Naive thymus-derived CD4-positive, alpha-beta T cell (primary cell): ENCODE measurements at regions not wholly inside any gene's neighbourhood (a gene's known extent, or its start where the extent isn't known, plus 50 kb on each side); places are given as distances from the start of the nearest gene placed in this dataset.
A peak's percentile ranks its signal among the peaks of the same experiment; 100 is the strongest.

Experiments
- ATAC-seq: fragments of 150-1000 bp; cut with Tn5 transposase; 2 replicates; pipeline ENCODE4 v1.10.0; 2021; ENCODE audit warnings: mild to moderate bottlenecking, moderate library complexity
- CTCF ChIA-PET: fragments of 350-600 bp; sonication (Branson Sonifier 250); formaldehyde crosslinking; loops from one replicate; lab custom pipeline; 2021; ENCODE audit warnings: antibody characterized with exemption; lab: Charles Lee
- POLR2A ChIA-PET: fragments of 350-600 bp; sonication (Branson Sonifier 250); formaldehyde crosslinking; loops from one replicate; lab custom pipeline; 2021; ENCODE audit warnings: antibody characterized with exemption, inconsistent platforms; lab: Charles Lee
- DNase-seq, 9 donors: peaks; one replicate each; pipeline versions ENCODE4 v3.0.0 to v3.0.0-alpha.2; 2020 to 2022; ENCODE audit warnings: mixed read lengths in 1 of 9
- H3K27ac ChIP-seq: one replicate; pipeline ENCODE4 v1.7.0; 2013; ENCODE audit warnings: mild to moderate bottlenecking, low read depth, low read length, moderate library complexity
- H3K27me3 ChIP-seq, 2 donors: one replicate each; pipeline ENCODE4 v1.7.0; 2013; ENCODE audit warnings: low read length in 2 of 2, mild to moderate bottlenecking in 2 of 2, moderate library complexity in 2 of 2; ENCODE audit not compliant: control insufficient read depth in 2 of 2, insufficient read depth in 2 of 2
- H3K36me3 ChIP-seq, 3 experiments: 1 replicate in 2 of 3; 2 replicates in 1 of 3; pipeline ENCODE4 v1.7.0; 2013; ENCODE audit warnings: low read length in 3 of 3, mild to moderate bottlenecking in 3 of 3, moderate library complexity in 1 of 3; ENCODE audit not compliant: insufficient read depth in 3 of 3, control insufficient read depth in 2 of 3
- H3K4me1 ChIP-seq, 2 donors: one replicate each; pipeline ENCODE4 v1.7.0; 2013; ENCODE audit warnings: low read length in 2 of 2, mild to moderate bottlenecking in 2 of 2, moderate library complexity in 1 of 2; ENCODE audit not compliant: control insufficient read depth in 2 of 2, insufficient read depth in 2 of 2
- H3K4me3 ChIP-seq: 2 replicates; pipeline ENCODE4 v1.7.0; 2013; ENCODE audit warnings: mild to moderate bottlenecking, low read length
- H3K9me3 ChIP-seq, 3 experiments: 1 replicate in 2 of 3; 2 replicates in 1 of 3; pipeline ENCODE4 v1.7.0; 2013; ENCODE audit warnings: low read length in 3 of 3; ENCODE audit not compliant: control insufficient read depth in 2 of 3
- H3K27ac Mint-ChIP-seq, 9 donors: one replicate each; pipeline ENCODE4 v1.8.0; 2020 to 2022; ENCODE audit warnings: mixed read lengths in 9 of 9, mild to moderate bottlenecking in 8 of 9, moderate library complexity in 5 of 9, inconsistent platforms in 2 of 9
- H3K27me3 Mint-ChIP-seq, 5 donors: one replicate each; pipeline ENCODE4 v1.8.0; 2021 to 2022; ENCODE audit warnings: mixed read lengths in 5 of 5, mild to moderate bottlenecking in 1 of 5
- H3K36me3 Mint-ChIP-seq, 5 donors: one replicate each; pipeline ENCODE4 v1.8.0; 2020 to 2022; ENCODE audit warnings: mixed read lengths in 5 of 5, mild to moderate bottlenecking in 3 of 5, inconsistent platforms in 1 of 5
- H3K4me1 Mint-ChIP-seq, 7 donors: one replicate each; pipeline ENCODE4 v1.8.0; 2020 to 2022; ENCODE audit warnings: mixed read lengths in 7 of 7, mild to moderate bottlenecking in 3 of 7, inconsistent platforms in 1 of 7
- H3K4me3 Mint-ChIP-seq, 10 donors: one replicate each; pipeline ENCODE4 v1.8.0; 2020 to 2022; ENCODE audit warnings: mild to moderate bottlenecking in 10 of 10, mixed read lengths in 10 of 10, moderate library complexity in 6 of 10, inconsistent platforms in 2 of 10
- H3K9me3 Mint-ChIP-seq, 11 donors: one replicate each; pipeline ENCODE4 v1.8.0; 2020 to 2022; ENCODE audit warnings: mixed read lengths in 11 of 11, mild to moderate bottlenecking in 4 of 11, inconsistent platforms in 1 of 11, moderate library complexity in 1 of 11
- intact Hi-C, 2 donors: fragments of 100-400 bp; cut with micrococcal nuclease; formaldehyde crosslinking; loops; one replicate each; pipeline ENCODE4 v1.15.1; 2023

- H3K27ac ChIP-seq, result no peak overlapping the region
- H3K36me3 ChIP-seq, result no peaks in the 10 kb centered on the region
- DNase-seq (peak in 1 of 9 donors; percentile 4), ATAC-seq (peak; percentile 29)
- Mint-ChIP-seq H3K27ac (peak overlapping the region in 5 of 9 donors; percentile 15 to 70 (median 32)), H3K36me3 (no peaks in the 10 kb centered on the region), H3K4me1 (peaks cover 13 to 45% (median 27%) of the 10 kb centered on the region in 7 donors), H3K4me3 (peak overlapping the region in 5 of 10 donors; percentile 7 to 67 (median 23)), H3K27me3 (peaks cover 26 to 41% (median 34%) of the 10 kb centered on the region in 5 donors), H3K9me3 (peaks cover 0 to 2% (median 0%) of the 10 kb centered on the region in 11 donors)
- CTCF ChIA-PET, result interaction anchor here (1.1 kb wide), 1 partner anchor 11 kb away, joined by 3 read pairs; no protein-coding TSS in a partner anchor
- H3K4me1 ChIP-seq, result peaks cover 6 to 10% of the 10 kb centered on the region in 2 donors
- intact Hi-C loops, result loop anchor here in 1 of 2 donors (2.0 kb wide), 1 partner anchor 139 kb away; no protein-coding TSS in a partner anchor
- H3K9me3 ChIP-seq, result no peaks in the 10 kb centered on the region
- H3K27me3 ChIP-seq, result no peaks in the 10 kb centered on the region
- H3K4me3 ChIP-seq, result no peak overlapping the region
- POLR2A ChIA-PET, result no interaction called here
These were observed 467.1 kb downstream of the SOX9 start for GRCh38 chr17:72587773-72588511.

DNA sequence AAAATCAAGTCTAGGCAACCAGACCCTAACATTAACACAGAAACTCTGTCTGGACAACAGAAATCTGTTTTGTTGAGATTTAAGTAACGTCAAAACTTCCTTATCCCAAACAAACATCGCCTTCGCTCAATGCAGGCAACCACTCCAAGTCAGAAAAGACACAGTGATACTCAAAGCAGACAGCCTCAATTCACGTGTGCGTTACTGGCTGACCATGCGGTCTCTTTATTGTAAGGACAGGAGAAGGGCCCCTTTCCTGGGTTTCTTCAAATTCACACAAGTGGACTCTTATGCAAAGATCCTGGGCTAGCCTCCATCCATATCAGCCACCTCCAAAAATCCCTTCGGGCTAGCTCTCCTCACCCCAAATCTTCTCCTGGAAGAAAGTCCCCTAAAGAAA, 467.7 kb downstream of the SOX9 start:
- CTCF ChIA-PET, result interaction anchor here (1.1 kb wide), 1 partner anchor 12 kb away, joined by 3 read pairs; no protein-coding TSS in a partner anchor
- peaks cover 0 to 2% (median 0%) of the 10 kb centered on the region in 11 donors for H3K9me3 Mint-ChIP-seq
- Histone ChIP-seq H3K9me3 (no peaks in the 10 kb centered on the region), H3K36me3 (no peaks in the 10 kb centered on the region), H3K4me1 (peaks cover 6 to 10% of the 10 kb centered on the region in 2 donors), H3K27ac (no peak overlapping the region), H3K4me3 (no peak overlapping the region), H3K27me3 (no peaks in the 10 kb centered on the region)
- ATAC-seq (no peak), DNase-seq (no peak)
- H3K27ac Mint-ChIP-seq, result peak overlapping the region in 1 of 9 donors; percentile 15
- intact Hi-C loops, result loop anchor here in 1 of 2 donors (2.0 kb wide), 1 partner anchor 138 kb away; no protein-coding TSS in a partner anchor
- POLR2A ChIA-PET, result no interaction called here
- peaks cover 32 to 45% (median 39%) of the 10 kb centered on the region in 5 donors for H3K27me3 Mint-ChIP-seq
- peak overlapping the region in 1 of 10 donors; percentile 67 for H3K4me3 Mint-ChIP-seq
- no peaks in the 10 kb centered on the region for H3K36me3 Mint-ChIP-seq
- peaks cover 13 to 45% (median 27%) of the 10 kb centered on the region in 7 donors for H3K4me1 Mint-ChIP-seq

DNA sequence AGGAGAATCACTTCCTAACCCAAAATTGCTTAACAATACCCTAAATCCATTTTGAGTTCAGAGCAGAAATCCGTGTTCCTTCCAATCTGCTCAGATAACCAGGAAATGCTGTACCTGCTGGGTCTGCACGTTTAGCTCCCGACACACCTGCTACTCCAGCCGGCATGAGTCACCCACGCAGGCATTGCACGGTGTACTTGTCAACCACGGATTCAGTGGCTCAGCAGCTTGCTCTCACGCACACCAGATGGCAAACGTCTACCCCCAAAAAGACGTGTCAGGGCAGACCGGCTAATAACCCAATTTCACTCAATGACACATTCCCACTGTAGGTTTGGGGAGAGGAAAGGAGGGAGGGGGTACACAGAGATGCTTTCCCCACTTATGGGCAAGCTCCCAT, 468.1 kb downstream of the SOX9 start:
- H3K4me3 Mint-ChIP-seq, result peak overlapping the region in 1 of 10 donors; percentile 30
- no peak overlapping the region for H3K27ac ChIP-seq
- peaks cover 6 to 10% of the 10 kb centered on the region in 2 donors for H3K4me1 ChIP-seq
- DNase-seq (no peak), ATAC-seq (no peak)
- peaks cover 13 to 45% (median 27%) of the 10 kb centered on the region in 7 donors for H3K4me1 Mint-ChIP-seq
- no peaks in the 10 kb centered on the region for H3K9me3 ChIP-seq
- H3K27ac Mint-ChIP-seq, result peak overlapping the region in 1 of 9 donors; percentile 29
- intact Hi-C loops, result loop anchor here in 1 of 2 donors (2.0 kb wide), 1 partner anchor 138 kb away; no protein-coding TSS in a partner anchor
- peaks cover 0 to 2% (median 0%) of the 10 kb centered on the region in 11 donors for H3K9me3 Mint-ChIP-seq
- H3K36me3 ChIP-seq, result no peaks in the 10 kb centered on the region
- ChIA-PET POLR2A (no interaction called here), CTCF (interaction anchor here (1.1 kb wide), 1 partner anchor 12 kb away, joined by 3 read pairs; no protein-coding TSS in a partner anchor)
- no peak overlapping the region for H3K4me3 ChIP-seq
- no peaks in the 10 kb centered on the region for H3K27me3 ChIP-seq
- H3K27me3 Mint-ChIP-seq, result peaks cover 34 to 47% (median 41%) of the 10 kb centered on the region in 5 donors
- no peaks in the 10 kb centered on the region for H3K36me3 Mint-ChIP-seq

GRCh38 chr17:72590382-72590781, 469.6 kb downstream of the SOX9 start:
- Histone ChIP-seq H3K27me3 (no peaks in the 10 kb centered on the region), H3K4me3 (no peak overlapping the region), H3K4me1 (peaks cover 6 to 10% of the 10 kb centered on the region in 2 donors), H3K27ac (no peak overlapping the region), H3K36me3 (no peaks in the 10 kb centered on the region), H3K9me3 (no peaks in the 10 kb centered on the region)
- peaks cover 0 to 2% (median 0%) of the 10 kb centered on the region in 11 donors for H3K9me3 Mint-ChIP-seq
- peaks cover 13 to 45% (median 27%) of the 10 kb centered on the region in 7 donors for H3K4me1 Mint-ChIP-seq
- CTCF ChIA-PET, result no interaction called here
- peak overlapping the region in 9 of 10 donors; percentile 7 to 87 (median 43) for H3K4me3 Mint-ChIP-seq
- DNase-seq (no peak), ATAC-seq (no peak)
- peak overlapping the region in 1 of 9 donors; percentile 46 for H3K27ac Mint-ChIP-seq
- POLR2A ChIA-PET, result no interaction called here
- H3K36me3 Mint-ChIP-seq, result no peaks in the 10 kb centered on the region
- intact Hi-C loops, result no loop called here
- peaks cover 38 to 54% (median 51%) of the 10 kb centered on the region in 5 donors for H3K27me3 Mint-ChIP-seq

DNA sequence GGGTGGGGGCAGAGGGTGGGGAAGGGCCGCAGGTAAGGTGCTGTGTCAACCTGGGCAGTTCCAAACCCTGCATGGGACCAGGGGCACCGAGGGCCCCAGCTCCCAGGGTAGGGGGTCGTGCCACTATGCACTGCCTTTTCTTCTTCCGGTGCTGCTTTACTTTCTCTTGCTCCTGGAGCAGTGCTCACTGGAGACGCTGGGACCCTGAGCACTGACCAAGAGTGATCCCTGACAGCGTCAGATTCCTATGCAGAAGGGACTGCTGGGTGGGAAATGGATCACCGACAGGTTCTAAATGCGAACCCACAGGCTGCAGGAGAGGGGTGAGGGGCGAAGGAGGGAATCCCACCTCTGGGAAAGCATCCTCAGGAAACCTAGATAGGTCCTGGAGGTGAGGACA, 470.1 kb downstream of the SOX9 start:
- H3K9me3 Mint-ChIP-seq, result peaks cover 0 to 2% (median 0%) of the 10 kb centered on the region in 11 donors
- Histone ChIP-seq H3K9me3 (no peaks in the 10 kb centered on the region), H3K27ac (no peak overlapping the region), H3K27me3 (no peaks in the 10 kb centered on the region), H3K4me3 (no peak overlapping the region), H3K4me1 (peaks cover 6 to 10% of the 10 kb centered on the region in 2 donors), H3K36me3 (no peaks in the 10 kb centered on the region)
- no peaks in the 10 kb centered on the region for H3K36me3 Mint-ChIP-seq
- H3K27me3 Mint-ChIP-seq, result peaks cover 38 to 58% (median 47%) of the 10 kb centered on the region in 5 donors
- ChIA-PET POLR2A (no interaction called here), CTCF (no interaction called here)
- H3K4me1 Mint-ChIP-seq, result peaks cover 13 to 42% (median 27%) of the 10 kb centered on the region in 7 donors
- no peak for ATAC-seq
- DNase-seq, result no peak
- H3K4me3 Mint-ChIP-seq, result peak overlapping the region; percentile 52 to 97 (median 80)
- intact Hi-C loops, result no loop called here
- H3K27ac Mint-ChIP-seq, result no peak overlapping the region

DNA sequence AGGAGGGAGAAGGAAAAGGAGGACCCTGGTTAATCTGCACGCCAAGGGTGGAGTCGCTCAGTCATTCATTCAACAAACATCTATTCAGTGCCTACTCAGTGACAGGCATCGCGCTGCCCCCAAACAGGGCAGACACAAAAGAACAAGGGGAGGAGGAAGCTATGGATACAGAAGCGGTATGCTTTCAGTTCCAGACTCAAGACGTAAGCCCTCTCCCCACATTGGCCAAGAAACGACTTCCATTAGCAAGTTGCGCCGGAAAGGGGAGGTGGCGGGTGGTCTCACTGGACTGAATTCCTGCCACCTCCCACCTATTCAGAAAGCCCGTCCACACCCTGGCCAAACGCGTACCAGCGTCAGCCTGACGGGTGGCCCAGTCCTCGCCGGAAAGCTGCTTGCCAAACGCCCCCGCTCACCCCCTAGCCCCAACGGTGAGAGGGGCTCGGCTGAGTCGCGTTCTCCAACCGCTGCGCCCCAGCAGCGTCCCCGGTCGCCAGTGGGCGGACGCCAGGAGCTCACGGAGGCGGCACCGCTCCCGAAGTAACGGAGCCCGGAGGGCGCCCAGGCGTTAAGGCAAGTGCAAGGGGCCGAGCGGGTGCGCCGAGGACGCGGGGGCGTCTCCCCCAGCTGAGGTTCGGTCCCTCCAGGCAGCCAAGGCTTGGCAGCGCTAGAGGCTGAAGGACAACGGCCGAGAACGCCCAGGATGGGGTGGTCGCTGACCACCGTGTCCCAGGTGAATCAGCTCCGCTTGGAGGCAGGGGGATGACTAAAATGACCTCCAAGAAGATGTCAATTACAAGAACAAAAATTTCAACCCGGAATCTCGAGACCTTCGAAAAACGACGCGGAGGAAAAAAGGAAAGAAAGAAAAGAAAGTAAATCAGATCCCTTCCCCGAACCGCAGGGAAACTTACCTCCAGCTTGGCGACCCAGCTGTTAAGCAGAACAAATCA, 470.7 kb downstream of the SOX9 start:
- H3K4me3 Mint-ChIP-seq, result peak overlapping the region; percentile 78 to 97 (median 86)
- peaks cover 0 to 2% (median 0%) of the 10 kb centered on the region in 11 donors for H3K9me3 Mint-ChIP-seq
- Histone ChIP-seq H3K9me3 (no peaks in the 10 kb centered on the region), H3K27ac (no peak overlapping the region), H3K4me3 (peak overlapping the region; percentile 35), H3K27me3 (no peaks in the 10 kb centered on the region), H3K4me1 (peaks cover 6 to 10% of the 10 kb centered on the region in 2 donors), H3K36me3 (no peaks in the 10 kb centered on the region)
- peak overlapping the region in 2 of 9 donors; percentile 33 to 71 for H3K27ac Mint-ChIP-seq
- H3K27me3 Mint-ChIP-seq, result peaks cover 38 to 58% (median 47%) of the 10 kb centered on the region in 5 donors
- H3K36me3 Mint-ChIP-seq, result no peaks in the 10 kb centered on the region
- H3K4me1 Mint-ChIP-seq, result peaks cover 13 to 42% (median 27%) of the 10 kb centered on the region in 7 donors
- DNase-seq (peak in 2 of 9 donors; percentile 1 to 42), ATAC-seq (no peak)
- ChIA-PET POLR2A (interaction anchor here (0.7 kb wide), 1 partner anchor 133 kb away, joined by 3 read pairs; no protein-coding TSS in a partner anchor), CTCF (interaction anchor here (0.7 kb wide), 1 partner anchor 135 kb away, joined by 3 read pairs; no protein-coding TSS in a partner anchor)
- intact Hi-C loops, result loop anchor here in 1 of 2 donors (1.0 to 2.0 kb wide), 4 partner anchors 127 to 641 kb away; partner anchors contain the start of genes COG1 and SLC39A11
